HG02840 (cell line): ENCODE measurements at regions not wholly inside any gene's neighbourhood (a gene's known extent, or its start where the extent isn't known, plus 50 kb on each side); places are given as distances from the start of the nearest gene placed in this dataset.
"Not testable (repeated sequence)": the region's sequence is repeated elsewhere in the genome, so short reads cannot be mapped to it uniquely, and the experiment has no call there.

ENCODE experiments used
- ATAC-seq: cut with Tn5 transposase; IDR thresholded peaks from one replicate; pipeline ENCODE4 v1.9.1; 2021; ENCODE audit warnings: mild to moderate bottlenecking, moderate library complexity, moderate number of reproducible peaks; ENCODE audit not compliant: unreplicated experiment, low FRiP score

GRCh38 chr3:104396974-104397669, 969.6 kb upstream of the ALCAM start:
- no peak for ATAC-seq

GRCh38 chr3:104397713-104398112, 969.0 kb upstream of the ALCAM start:
- ATAC-seq, result no peak

- ATAC-seq, result no peak
Measured at GRCh38 chr3:104402902-104403301, 963.8 kb upstream of the ALCAM start.

GRCh38 chr3:104411757-104412156, 955.0 kb upstream of the ALCAM start:
- no peak for ATAC-seq

- ATAC-seq, result no peak
Measured at GRCh38 chr3:104412608-104413580, 953.8 kb upstream of the ALCAM start.

GRCh38 chr3:104428337-104428925, 938.3 kb upstream of the ALCAM start:
- ATAC-seq, result no peak

- no peak for ATAC-seq
Measured at GRCh38 chr3:104429727-104430126, 937.0 kb upstream of the ALCAM start.

GRCh38 chr3:104436506-104436905, 930.2 kb upstream of the ALCAM start:
- no peak for ATAC-seq

- ATAC-seq, result no peak
Measured at GRCh38 chr3:104437131-104437750, 929.5 kb upstream of the ALCAM start.

- ATAC-seq, result no peak
Measured at GRCh38 chr3:104437891-104438290, 928.8 kb upstream of the ALCAM start.

- ATAC-seq, result no peak
Measured at GRCh38 chr3:104438706-104439105, 928.0 kb upstream of the ALCAM start.

GRCh38 chr3:104445252-104445919, 921.3 kb upstream of the ALCAM start:
- not testable (repeated sequence) for ATAC-seq

- no peak for ATAC-seq
Measured at GRCh38 chr3:104447681-104448080, 919.0 kb upstream of the ALCAM start.

- no peak for ATAC-seq
Measured at GRCh38 chr3:104452697-104453096, 914.0 kb upstream of the ALCAM start.

GRCh38 chr3:104458657-104459056, 908.1 kb upstream of the ALCAM start:
- no peak for ATAC-seq

GRCh38 chr3:104460477-104461406, 906.0 kb upstream of the ALCAM start:
- no peak for ATAC-seq

GRCh38 chr3:104461431-104461830, 905.3 kb upstream of the ALCAM start:
- ATAC-seq, result no peak

- ATAC-seq, result no peak
Measured at GRCh38 chr3:104472221-104472620, 894.5 kb upstream of the ALCAM start.

GRCh38 chr3:104474011-104474410, 892.7 kb upstream of the ALCAM start:
- ATAC-seq, result no peak
